Neural cell (in vitro differentiated cells): ENCODE measurements at regions not wholly inside any gene's neighbourhood (a gene's known extent, or its start where the extent isn't known, plus 50 kb on each side); places are given as distances from the start of the nearest gene placed in this dataset.

Experiments used
- H2AFZ ChIP-seq: fragments of 200-600, 300-800 bp; sonication (generic), shearing (Covaris generic); 2 replicates; pipeline ENCODE4 v1.6.0; 2014; ENCODE audit warnings: low read depth, mild to moderate bottlenecking, antibody characterized with exemption, low read length, moderate library complexity
- H3F3A ChIP-seq: fragments of 200-600 bp; shearing (Covaris generic); 2 replicates; pipeline ENCODE4 v1.6.1; 2016; ENCODE audit warnings: mild to moderate bottlenecking, moderate library complexity, mixed read lengths, antibody characterized with exemption, low read length; ENCODE audit not compliant: insufficient read depth, poor library complexity, severe bottlenecking
- H3K27ac ChIP-seq: fragments of 200-600, 300-800 bp; sonication (generic), shearing (Covaris generic); 2 replicates; pipeline ENCODE4 v1.5.1; 2014; ENCODE audit warnings: mild to moderate bottlenecking, low read length, moderate library complexity
- H3K27me3 ChIP-seq: fragments of 300-800, 200-600 bp; sonication (generic), shearing (Covaris generic); 2 replicates; pipeline ENCODE4 v1.6.0; 2014; ENCODE audit warnings: mild to moderate bottlenecking, low read depth, low read length, moderate library complexity; ENCODE audit not compliant: insufficient read depth
- H3K36me3 ChIP-seq: fragments of 300-800, 200-600 bp; sonication (generic), shearing (Covaris generic); 2 replicates; pipeline ENCODE4 v1.5.1; 2014; ENCODE audit warnings: mild to moderate bottlenecking, antibody characterized with exemption, low read length, moderate library complexity; ENCODE audit not compliant: insufficient read depth
- H3K4me2 ChIP-seq: fragments of 300-800, 200-600 bp; sonication (generic), shearing (Covaris generic); 2 replicates; pipeline ENCODE4 v1.6.0; 2014; ENCODE audit warnings: mild to moderate bottlenecking, low read length
- H3K4me3 ChIP-seq: fragments of 300-800, 200-600 bp; sonication (generic), shearing (Covaris generic); 2 replicates; pipeline ENCODE4 v1.5.1; 2014; ENCODE audit warnings: mild to moderate bottlenecking, low read length, moderate library complexity
- H3K79me2 ChIP-seq: fragments of 200-600 bp; shearing (Covaris generic); replicated peaks from 2 replicates; pipeline ENCODE4 v1.6.0; 2014; ENCODE audit warnings: mild to moderate bottlenecking, low read length, moderate library complexity; ENCODE audit not compliant: insufficient read depth
- H3K9ac ChIP-seq: fragments of 300-800, 200-600 bp; sonication (generic), shearing (Covaris generic); 2 replicates; pipeline ENCODE4 v1.6.1; 2016; ENCODE audit warnings: mild to moderate bottlenecking, low read length, mixed read lengths
- H3K9me2 ChIP-seq: fragments of 200-600 bp; shearing (Covaris generic); 2 replicates; pipeline ENCODE4 v1.6.1; 2016; ENCODE audit warnings: mild to moderate bottlenecking, low read length, mixed read lengths; ENCODE audit not compliant: insufficient read depth
- H3K9me3 ChIP-seq: fragments of 200-600, 300-800 bp; sonication (generic), shearing (Covaris generic); 2 replicates; pipeline ENCODE4 v1.6.1; 2016; ENCODE audit warnings: mild to moderate bottlenecking, mixed run types, low read length, moderate library complexity, mixed read lengths
- H4K20me1 ChIP-seq: fragments of 200-600 bp; shearing (Covaris generic); 2 replicates; pipeline ENCODE4 v1.6.1; 2016; ENCODE audit warnings: mild to moderate bottlenecking, mixed run types; ENCODE audit not compliant: insufficient read depth
- EP300 ChIP-seq: fragments of 450-650 bp; conservative IDR thresholded peaks from 2 replicates; pipeline ENCODE4 v1.6.1; 2014; ENCODE audit warnings: antibody characterized with exemption, mild to moderate bottlenecking, moderate library complexity; ENCODE audit not compliant: poor library complexity, severe bottlenecking
- EZH2 ChIP-seq: fragments of 200-600, 300-800 bp; shearing (Covaris generic), sonication (generic); IDR thresholded peaks from 2 replicates; pipeline ENCODE4 v1.6.1; 2014; ENCODE audit warnings: antibody characterized with exemption, low read length, borderline replicate concordance, mild to moderate bottlenecking; ENCODE audit not compliant: insufficient read depth, poor library complexity, severe bottlenecking
- MXI1 ChIP-seq: fragments of 450-650 bp; conservative IDR thresholded peaks from 2 replicates; pipeline ENCODE4 v1.6.1; 2014; ENCODE audit warnings: antibody characterized with exemption, mild to moderate bottlenecking; ENCODE audit not compliant: poor library complexity, severe bottlenecking
- POLR2AphosphoS5 ChIP-seq: IDR thresholded peaks from 2 replicates; pipeline ENCODE4 v1.6.1; 2012
- RAD21 ChIP-seq: fragments of 450-650 bp; conservative IDR thresholded peaks from 2 replicates; pipeline ENCODE4 v1.6.1; 2014; ENCODE audit warnings: antibody characterized with exemption, mild to moderate bottlenecking, moderate library complexity
- REST ChIP-seq: IDR thresholded peaks from 2 replicates; pipeline ENCODE4 v1.6.1; 2012; ENCODE audit warnings: borderline replicate concordance
- SMC3 ChIP-seq: fragments of 450-650 bp; conservative IDR thresholded peaks from 2 replicates; pipeline ENCODE4 v1.6.1; 2014; ENCODE audit warnings: antibody characterized with exemption, mild to moderate bottlenecking, moderate library complexity; ENCODE audit not compliant: poor library complexity
- TAF1 ChIP-seq: IDR thresholded peaks from 2 replicates; pipeline ENCODE4 v1.6.1; 2012; ENCODE audit warnings: low read depth
- TF ChIP-seq, protein P1 (sequence below): fragments of 450-650 bp; IDR thresholded peaks from 2 replicates; pipeline ENCODE4 v1.5.1; 2014; ENCODE audit warnings: antibody characterized with exemption, mild to moderate bottlenecking, moderate library complexity; ENCODE audit not compliant: poor library complexity, severe bottlenecking

DNA sequence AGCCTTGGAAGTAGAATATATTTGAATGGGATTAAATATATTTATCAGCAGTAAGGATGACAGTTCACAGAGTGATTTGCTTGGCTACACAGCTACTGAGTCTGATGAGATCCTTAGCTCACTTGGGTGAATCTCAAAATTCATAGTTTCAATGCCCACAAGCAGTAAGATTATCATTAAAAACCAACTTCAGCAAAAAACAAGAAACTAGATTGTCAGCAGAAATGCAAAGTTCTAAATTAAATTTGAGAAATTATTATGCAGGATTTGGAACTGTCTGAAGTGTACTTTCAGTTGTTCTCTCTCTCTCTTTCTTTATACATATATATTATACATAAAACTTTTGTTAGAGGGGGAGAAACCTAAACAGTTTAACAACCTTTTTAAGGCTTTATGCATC lies 288.8 kb upstream of the SASH1 start:
- TF ChIP-seq MXI1 (no peak), SMC3 (no peak), EP300 (no peak), REST (no peak)
- TF ChIP-seq, protein P1, sequence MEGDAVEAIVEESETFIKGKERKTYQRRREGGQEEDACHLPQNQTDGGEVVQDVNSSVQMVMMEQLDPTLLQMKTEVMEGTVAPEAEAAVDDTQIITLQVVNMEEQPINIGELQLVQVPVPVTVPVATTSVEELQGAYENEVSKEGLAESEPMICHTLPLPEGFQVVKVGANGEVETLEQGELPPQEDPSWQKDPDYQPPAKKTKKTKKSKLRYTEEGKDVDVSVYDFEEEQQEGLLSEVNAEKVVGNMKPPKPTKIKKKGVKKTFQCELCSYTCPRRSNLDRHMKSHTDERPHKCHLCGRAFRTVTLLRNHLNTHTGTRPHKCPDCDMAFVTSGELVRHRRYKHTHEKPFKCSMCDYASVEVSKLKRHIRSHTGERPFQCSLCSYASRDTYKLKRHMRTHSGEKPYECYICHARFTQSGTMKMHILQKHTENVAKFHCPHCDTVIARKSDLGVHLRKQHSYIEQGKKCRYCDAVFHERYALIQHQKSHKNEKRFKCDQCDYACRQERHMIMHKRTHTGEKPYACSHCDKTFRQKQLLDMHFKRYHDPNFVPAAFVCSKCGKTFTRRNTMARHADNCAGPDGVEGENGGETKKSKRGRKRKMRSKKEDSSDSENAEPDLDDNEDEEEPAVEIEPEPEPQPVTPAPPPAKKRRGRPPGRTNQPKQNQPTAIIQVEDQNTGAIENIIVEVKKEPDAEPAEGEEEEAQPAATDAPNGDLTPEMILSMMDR, result no peak
- Histone ChIP-seq H3K4me3 (no peak overlapping the region), H3K79me2 (no peaks in the 10 kb centered on the region), H3K9ac (no peak overlapping the region), H2AFZ (no peak overlapping the region), H3K9me3 (no peaks in the 10 kb centered on the region), H3K9me2 (no peaks in the 10 kb centered on the region), H3K27ac (no peak overlapping the region), H3K4me2 (no peak overlapping the region), H3K36me3 (no peaks in the 10 kb centered on the region), H4K20me1 (no peaks in the 10 kb centered on the region), H3K27me3 (no peaks in the 10 kb centered on the region), H3F3A (no peaks in the 10 kb centered on the region)

GRCh38 chr6:148054219-148054618 lies 288.4 kb upstream of the SASH1 start:
- no peak for TF ChIP-seq EP300
- TF ChIP-seq REST, result no peak
- no peak for TF ChIP-seq SMC3
- no peak for TF ChIP-seq EZH2
- TF ChIP-seq MXI1, result no peak
- TF ChIP-seq, protein P1, result no peak
- TF ChIP-seq RAD21, result no peak
- no peak for TF ChIP-seq TAF1
- TF ChIP-seq POLR2AphosphoS5, result no peak
- Histone ChIP-seq H3K27ac (no peak overlapping the region), H4K20me1 (no peaks in the 10 kb centered on the region), H3K4me2 (no peak overlapping the region), H3K9ac (no peak overlapping the region), H3K9me2 (no peaks in the 10 kb centered on the region), H3K27me3 (no peaks in the 10 kb centered on the region), H3F3A (no peaks in the 10 kb centered on the region), H3K4me3 (no peak overlapping the region), H3K9me3 (no peaks in the 10 kb centered on the region), H3K36me3 (no peaks in the 10 kb centered on the region), H2AFZ (no peak overlapping the region), H3K79me2 (no peaks in the 10 kb centered on the region)
